ENCODE measurements at regions not wholly inside any gene's neighbourhood (a gene's known extent, or its start where the extent isn't known, plus 50 kb on each side); places are given as distances from the start of the nearest gene placed in this dataset.

DNA sequence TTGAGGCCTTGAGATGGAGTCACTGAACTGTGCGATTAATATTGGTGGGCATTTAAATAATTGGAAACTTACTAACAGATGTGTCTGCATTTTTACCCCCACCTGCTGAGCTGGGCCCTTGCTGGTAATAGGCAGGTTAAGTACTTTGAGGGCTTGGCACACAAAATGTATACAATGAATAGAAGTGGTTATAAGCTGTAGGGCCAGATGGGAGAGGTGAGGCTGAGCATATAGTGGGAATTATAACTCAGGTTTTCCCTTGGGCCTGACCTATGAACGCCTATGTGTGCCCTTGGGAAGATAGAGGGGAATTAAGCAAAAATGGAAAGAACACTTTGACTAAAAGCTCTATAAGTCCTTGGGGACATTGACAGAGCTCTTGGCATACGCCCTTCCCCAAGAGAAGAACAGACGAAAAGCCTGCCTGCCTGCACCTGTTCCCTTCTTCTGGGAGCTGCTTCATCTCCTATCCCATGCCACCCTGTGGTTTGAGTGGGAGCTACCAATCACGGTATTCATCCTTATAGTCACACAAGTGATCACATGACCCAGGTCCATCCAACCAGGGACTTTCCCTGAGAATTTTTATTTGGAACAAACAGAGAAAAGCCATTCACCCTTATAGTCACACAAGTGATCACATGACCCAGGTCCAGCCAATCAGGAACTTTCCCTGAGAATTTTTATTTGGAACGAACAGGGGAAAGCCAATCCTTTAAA lies 260.7 kb upstream of the CSF3R start:
- DNase-seq: no peak

DNA sequence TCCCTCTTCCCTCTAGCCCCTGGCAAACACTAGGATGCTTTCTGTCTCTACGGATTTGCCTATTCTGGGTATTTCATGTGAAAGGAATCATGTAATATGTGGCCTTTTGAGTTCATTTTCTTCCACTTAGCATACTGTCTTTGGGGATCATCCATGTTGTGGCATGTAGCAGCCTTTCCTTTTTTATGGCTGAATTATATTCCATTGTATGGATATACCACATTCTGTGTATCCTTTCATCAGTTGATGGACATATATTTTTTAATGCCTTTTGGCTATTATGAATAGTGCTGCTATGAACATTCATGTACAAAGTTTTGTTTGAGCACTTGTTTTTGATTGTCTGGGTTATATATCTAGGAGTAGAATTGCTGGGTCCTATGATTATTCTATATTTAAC lies 258.4 kb upstream of the CSF3R start:
- no peak for DNase-seq

DNA sequence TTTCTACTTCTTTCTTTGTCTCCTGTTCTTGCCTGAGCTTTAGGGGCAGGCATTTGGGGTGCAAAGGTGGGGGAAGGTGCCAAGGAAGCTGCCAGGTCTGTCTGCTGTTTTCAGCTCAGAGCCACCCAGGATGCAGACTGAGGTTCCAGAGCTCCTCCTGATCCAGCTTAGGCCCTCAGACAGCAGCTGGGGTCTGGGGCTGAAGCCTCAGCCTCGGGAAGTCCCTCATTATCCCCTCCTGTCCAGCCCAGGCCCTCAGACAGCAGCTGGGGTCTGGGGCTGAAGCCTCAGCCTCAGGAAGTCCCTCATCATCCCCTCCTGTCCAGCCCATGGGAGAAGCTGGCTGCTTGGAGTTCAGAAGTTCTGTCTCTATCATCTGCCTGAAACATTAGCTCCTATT lies 257.7 kb upstream of the CSF3R start:
- no peak for DNase-seq

DNA sequence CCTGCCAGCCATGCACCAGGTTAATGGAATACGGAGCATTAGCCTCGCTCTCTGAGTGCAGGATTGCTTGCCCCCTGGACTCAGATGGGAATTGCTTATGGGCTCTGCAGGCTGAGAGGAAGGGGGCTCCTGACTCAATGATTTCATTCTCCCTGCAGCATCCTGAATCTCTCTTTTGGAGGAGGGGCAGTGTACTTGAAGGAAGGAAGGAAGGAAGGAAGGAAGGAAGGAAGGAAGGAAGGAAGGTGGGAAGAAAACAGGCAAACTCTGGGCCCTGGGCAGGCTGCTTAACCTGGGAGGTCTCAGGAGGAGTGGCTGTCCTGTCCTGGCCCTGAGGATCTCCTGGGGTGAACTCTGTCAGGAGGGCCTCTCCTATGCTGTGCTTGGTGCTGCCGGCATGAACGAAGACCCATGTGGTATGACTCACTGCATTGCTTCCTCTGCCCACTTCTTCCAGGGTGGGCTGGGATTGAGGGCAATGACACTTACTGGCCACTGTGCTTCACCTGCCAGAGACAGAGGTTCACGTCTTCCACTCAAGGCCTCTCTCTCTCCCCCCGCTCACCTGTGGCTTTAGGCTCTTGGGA lies 257.1 kb upstream of the CSF3R start:
- no peak for DNase-seq

DNA sequence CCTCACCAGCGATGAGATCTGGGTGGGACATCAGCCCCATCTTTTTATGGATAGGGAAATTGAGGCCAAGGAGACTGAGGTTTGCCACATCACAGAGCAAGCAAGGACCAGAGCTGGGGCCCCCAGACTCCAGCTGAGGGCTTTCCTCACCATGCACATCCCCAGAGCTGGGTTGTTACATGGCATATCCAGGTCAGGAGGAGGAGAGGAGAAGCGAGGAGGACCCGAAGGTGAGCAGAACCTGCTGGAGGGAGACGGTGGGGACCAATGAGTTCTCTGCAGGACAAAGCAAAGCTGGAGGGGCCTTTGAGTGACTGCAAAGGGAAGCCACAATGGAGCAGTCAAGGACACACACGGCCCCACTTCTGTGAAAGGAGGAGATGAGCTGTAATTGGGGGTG lies 255.5 kb upstream of the CSF3R start:
- DNase-seq: no peak

DNA sequence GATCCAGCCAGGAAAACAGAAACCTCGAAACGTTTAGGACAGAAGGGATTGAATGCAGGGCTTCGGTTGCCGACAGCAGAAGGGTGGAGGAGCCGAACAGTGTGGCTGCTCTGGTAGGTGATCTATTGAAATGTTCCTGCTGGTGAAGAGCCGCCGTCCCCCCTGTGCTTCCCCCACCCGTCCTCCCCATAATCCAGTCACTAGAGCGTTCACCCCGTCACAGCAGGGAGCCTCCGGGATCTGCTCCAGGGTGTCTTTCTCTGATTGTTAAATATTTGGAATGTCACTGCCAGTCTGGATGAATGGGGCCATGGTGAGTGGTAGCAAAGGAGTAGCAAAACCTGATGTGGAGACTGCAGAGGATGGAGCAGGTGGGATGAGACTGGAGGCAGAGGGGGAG lies 255.1 kb upstream of the CSF3R start:
- peak; percentile 23 for DNase-seq

DNA sequence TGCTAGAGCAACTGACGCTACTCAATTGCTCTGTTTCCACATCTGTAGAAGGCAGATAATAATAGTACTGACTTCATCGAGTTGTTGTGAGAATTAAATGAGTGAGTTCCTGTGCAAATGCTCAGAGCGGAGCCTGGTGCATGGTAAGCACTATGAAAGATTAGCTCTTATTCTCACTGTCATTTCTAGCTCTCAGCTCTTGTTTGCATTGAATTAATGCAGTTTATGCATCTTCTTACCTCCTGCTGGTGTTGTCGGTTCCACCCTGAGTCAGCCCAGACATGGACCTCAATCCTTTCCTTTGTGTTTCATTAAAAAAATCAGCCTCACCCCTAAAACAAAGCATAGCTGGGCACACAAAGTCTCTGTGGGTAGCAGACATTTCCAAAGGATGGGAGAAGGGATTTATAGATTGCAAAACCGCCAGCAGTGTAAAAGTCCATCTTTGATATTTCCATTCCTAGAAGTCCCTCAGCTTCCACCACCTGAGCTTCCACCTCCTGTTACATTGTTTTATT lies 254.4 kb upstream of the CSF3R start:
- no peak for DNase-seq

DNA sequence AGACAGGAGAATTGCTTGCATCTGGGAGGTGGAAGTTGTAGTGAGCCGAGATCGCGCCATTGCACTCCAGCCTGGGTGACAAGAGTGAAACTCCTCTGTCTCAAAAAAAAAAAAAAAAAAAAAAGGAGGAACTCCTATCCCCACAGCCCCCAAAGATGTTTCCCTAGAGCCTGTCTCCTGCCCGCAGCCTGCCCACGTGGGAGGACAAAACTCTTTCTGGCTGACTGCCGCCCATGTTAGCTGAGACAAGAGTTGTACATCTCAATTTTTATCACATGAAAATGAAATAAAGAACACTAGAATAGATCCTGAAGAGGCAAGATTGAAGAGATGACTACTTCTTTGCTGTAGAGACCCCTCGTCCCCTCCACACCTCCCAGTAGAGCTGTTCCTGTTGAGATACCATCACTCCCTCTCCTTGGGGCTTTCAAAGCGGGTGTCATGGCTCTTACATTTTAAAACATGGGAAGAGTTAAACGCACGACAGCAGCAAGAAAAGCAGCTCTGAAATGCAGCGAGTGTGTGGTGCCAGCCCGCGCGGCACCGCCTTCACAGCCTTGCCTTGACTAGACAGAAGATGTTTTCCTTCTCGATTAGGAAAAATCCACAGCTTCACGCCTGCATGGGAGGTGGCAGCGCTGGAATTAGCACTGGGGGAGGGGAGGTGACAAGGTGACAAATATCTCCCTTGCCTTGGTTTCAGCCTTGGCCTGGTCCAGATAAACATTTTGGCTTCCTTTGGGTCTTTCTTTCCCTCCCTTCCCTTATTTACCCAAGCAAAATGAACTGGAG lies 253.4 kb upstream of the CSF3R start:
- DNase-seq: no peak

DNA sequence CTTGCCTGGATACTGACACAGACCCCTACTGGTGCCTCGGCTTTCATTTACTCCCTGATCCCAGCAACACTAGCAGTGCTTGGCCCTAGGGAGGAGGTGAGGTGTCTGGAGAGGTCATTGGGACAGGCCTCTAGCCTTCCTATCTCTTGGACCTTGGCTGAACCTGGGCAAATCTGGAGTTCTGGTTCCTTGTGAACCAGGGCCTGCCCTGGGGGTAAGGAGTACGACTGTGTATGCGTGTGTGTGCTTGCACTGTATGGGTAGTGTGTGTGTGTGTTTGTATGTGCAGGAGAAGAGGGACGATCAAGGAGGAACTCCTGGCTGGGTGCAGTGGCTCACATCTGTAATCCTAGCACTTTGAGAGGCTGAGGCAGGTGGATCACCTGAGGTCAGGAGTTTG lies 252.7 kb upstream of the CSF3R start:
- no peak for DNase-seq

DNA sequence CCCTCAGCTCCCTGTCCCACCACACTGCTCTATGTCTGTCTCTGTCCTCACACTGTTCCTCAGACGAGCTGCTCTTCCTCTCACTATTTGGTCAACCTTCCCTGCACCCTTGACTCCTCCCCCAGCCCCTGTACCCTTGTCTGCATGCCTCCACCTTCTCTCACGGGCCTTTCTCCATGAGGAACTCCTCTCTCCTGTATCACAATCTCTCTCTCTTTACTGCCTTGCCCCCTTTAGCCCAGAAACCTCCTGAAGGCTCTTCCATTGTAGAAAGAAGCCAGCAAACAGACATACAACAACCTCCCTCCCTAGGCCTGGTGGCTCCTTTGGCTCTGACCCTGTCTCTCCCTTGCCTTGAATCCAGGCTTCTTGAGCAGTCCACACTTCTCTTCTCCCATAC lies 251.6 kb upstream of the CSF3R start:
- no peak for DNase-seq

DNA sequence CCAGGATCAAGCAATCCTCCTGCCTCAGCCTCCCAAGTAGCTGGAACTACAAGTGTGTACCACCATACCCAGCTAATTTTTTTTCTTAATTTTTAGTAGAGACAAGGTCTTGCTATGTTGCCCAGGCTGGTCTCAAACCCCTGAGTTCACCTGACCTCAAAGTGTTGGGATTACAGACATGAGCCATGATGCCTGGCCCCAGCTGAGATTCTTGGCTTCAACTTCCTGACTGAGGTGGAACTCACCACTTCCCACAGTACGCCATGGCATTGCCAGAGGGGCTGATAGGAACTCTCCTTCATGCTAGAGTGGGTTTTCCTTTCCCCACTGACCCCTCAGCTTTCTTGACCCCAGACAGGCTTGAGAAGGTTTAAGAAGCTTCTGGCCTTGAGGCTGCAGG lies 251.0 kb upstream of the CSF3R start:
- DNase-seq: no peak

DNA sequence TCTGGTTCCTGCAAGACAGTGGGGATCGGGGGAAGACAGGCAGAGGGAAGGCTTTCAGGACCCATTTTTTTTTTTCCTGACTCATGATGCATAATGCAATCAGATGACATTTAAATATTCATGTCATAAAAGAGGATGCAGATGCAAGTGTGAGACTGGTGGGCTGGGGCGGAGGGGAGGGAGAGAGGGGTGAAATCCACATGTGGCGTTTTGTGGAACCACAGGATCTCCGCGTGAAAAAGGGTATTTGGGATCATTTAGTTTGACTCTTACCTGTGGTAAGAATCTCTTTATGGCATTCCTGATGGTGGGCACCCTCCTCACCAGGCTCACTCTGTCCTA lies 249.3 kb upstream of the CSF3R start:
- no peak for DNase-seq

DNA sequence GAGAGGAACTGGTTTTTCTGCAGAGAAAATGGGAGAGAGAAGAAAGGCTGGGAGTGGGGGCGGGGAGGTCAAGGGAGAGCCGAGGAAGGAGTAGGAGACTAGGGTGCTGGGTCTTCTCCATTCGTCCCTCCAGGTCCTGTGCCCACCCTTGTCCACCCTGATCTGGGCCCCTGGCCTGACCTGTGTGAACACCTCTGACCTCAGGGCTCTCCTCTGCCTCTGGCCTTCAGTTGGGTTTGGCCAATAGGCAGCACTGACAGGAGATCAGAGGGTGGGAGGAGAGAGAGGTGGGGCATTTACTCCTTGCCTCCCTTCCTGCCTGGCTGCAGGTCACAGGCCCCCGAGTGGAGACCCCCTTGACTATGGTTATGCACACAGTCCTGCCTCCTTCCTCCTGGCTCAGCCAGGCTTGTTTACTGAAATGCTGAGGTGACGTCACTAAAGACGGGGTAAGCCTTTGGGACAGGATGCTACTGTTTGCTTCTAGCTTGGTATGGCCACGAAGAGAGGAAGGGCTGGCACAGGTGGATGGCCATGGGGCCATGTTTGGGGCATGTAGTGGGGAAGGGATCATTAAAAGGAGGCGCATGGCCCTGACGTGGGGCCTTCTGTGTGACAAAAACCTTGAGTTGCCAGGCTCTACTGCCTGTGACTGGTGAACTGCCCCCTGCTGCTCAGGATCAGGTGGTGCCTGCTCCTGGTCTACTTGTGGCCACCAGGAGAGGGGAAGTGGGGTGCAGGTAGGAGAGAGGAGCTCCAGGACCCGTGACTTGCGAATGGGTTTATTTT lies 248.7 kb upstream of the CSF3R start:
- DNase-seq: no peak

DNA sequence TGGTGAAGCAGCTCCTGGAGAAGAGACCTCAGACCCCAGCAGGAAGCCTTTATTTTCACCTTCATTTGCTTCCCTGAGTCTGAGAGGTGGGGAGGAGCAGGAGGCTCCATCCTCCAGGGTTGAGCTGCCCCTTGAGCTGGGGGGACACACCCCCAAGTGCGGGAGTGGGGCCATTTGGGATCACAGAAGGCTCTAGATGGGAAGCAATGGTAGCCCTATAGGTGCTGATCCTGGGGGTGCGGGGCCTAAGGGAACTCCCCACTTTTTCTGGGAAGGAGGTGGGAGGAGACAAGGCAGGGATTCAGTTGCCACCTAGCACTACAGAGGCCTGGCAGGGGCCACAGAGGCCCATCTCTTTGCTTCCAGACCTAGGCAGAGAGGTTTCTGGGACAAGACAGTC lies 247.9 kb upstream of the CSF3R start:
- no peak for DNase-seq

DNA sequence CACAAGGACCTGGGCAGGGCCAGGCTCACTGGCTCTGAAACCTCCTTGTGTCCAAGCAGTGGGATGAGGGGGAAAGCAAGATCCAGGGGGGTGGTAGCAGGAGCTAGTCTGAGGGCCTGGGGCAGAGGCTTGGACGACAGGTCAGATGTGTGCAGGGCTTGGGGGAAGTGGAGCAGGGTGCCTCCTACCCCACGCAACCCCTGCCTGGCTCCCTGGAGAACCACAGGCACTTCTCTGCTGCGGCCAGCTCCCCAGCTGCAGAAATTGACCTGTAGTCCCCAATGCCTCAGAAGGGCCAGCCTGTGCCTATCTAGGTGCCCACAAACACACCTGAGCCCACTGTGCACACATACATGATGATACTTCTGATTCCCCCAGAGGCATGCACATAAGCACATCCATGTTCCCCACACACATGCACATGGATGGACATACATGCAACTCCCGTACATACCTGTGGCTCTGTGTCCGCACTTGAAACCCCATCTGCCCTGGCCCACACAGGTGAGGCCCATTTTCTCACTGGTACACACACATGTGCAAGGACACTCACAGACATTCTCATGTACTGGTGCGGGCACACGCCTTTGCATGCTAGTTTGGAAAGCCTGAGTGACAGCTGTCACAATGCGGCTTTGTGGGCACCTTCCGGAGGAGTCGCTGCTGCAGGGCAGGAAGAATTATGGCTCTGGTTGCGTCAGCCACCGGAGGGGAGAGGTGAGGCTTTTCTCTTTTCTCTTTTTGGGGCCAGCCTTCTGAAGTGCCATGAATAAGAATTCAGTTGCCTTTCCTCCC lies 247.2 kb upstream of the CSF3R start:
- DNase-seq: no peak

DNA sequence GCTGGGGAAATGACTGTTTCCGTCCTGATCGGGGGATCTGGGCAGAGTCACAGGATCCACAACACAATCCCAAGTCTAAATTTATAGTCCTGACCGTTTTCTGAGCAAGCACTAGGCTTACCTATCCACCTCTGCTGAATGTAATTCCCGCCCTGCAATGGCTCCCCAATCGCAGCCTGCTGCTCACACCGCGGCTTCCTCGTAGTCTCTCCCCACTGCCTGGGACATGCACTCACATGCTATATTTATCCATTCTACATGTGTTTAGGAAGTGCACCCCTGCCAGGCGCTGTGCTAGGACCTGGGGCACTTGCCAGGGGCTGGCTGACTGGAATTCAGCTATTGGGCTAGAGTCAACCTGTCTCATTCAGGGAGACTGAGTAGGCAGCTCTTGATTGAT lies 246.6 kb upstream of the CSF3R start:
- DNase-seq: peak; percentile 20

DNA sequence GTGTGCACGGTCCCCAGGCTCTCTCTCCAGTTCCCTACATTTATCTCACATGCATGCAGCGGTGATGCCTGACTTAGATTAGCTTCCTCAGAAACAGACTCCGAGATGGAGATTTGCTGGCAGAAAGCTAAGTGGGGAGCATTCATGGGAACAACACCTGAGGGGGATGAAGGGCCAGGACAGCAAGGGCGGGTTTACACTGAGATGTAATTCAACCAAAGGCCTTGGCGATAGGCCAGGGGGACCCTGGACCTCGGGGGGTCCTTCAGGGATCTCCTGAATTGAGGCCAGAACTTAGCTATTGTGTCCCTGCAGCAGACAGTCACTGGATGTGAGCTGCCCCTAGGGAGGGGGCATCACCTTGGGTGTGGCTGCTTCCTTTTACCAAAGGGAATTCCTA lies 246.1 kb upstream of the CSF3R start:
- no peak for DNase-seq

DNA sequence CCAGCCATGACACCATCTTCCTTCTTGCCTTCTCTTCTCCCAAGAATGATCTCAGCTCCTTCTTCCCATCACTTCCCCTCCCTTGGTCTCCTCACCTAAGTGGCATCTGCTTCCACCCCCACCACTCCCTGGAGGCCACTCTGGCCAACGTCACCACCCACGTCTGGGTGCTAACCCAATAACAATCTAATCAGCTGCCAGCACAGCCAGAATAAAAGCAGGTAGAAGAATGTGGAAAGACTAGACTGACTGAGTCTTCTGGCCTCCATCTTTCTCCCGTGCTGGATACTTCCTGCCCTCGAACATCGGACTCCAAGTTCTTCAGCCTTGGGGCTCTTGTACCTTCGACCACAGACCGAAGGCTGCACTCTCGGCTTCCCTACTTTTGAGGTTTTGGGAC lies 245.3 kb upstream of the CSF3R start:
- no peak for DNase-seq

DNA sequence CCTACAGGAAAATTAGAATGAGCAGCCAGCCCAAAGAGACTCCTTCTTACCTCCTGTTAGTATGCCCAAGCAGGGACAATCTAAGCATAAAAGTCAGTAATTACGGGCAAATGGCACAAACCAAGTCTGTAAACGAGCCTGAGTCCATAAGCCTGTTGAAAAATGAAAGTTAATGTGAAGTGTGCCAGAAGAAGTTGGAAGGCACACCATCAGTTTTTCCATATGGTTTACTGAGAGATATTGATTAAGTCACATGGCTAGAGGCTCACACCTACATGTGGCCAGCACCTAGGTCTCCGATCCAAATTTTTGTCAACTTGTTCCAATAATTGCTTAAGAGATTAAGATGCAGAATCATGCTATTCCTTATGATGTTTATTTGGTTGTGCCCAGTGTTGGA lies 242.4 kb upstream of the CSF3R start:
- DNase-seq: no peak

DNA sequence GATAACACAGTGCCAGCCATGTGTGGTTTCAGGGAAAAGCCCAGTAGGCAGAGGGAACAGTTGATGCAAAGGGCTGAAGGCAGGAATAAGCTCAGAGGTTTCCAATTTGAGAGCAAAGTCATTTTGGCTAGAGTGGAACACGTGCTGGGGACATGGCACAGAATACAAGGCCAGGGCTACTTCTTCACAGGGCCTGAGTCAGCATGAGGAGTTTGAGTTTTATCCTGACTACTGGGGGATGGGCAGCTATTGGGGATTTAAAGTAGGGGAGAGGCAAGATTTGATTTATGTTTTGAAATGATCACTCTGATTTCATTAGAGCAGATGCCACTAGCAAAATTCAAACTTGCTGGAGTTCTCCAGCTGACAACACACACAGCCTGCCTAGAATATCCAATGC lies 241.1 kb upstream of the CSF3R start:
- no peak for DNase-seq

DNA sequence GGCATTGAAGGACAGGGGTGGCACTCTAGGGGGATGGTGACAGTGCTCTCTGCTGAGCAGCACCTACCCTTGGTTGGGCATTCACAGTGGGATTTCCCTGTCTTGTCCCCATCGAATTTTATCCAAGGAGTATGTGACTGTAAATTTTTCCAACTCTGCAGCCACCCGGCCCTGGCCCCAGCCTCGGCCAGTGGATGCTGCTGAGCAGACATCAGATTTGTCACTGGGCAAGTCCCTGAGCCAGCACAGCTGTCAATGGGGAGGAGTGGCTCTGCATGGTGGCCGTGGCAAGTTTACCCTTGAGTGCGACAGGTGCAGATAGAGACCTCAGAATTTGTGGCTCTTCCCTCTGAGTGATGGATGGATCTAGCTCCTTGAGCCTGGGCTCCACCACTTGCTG lies 240.2 kb upstream of the CSF3R start:
- DNase-seq: no peak

DNA sequence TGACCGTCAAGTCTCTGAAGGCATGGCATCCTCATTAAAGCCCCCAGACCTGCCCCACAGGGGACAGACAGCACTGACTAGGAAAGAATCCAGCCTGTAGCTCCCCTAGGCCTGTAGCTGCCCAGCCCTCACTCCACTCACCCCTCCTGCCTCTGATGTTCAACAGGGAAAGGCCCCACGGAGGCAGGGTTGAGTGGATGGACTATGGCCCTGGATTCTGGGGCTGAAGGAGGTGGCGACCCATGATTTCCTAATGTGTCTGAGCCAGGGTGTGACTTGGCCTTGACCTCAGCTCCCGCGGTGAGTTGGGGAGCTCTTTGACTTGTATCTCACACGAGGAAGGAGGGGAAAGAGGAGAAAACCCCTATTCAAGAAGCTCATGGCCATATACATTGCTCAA lies 238.5 kb upstream of the CSF3R start:
- no peak for DNase-seq

DNA sequence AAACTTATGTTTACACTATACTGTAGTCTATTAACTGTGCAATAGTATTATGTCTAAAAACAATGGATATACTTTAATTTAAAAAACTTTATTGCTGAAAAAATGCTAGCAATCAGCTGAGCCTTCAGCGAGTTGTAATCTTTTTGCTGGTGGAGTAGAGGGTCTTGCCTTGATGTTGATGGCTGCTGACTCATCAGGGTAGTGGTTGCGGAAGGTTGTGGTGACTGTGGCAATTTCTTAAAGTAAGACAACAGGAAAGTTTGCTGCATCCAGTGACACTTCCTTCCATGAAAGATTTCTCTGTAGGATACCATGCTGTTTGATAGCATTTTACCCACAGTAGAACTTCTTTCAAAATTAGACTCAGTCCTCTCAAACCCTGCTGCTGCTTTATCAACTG lies 234.7 kb upstream of the CSF3R start:
- no peak for DNase-seq

All from NCI-H1694 (cell line).